Stimulated activated CD4-positive, alpha-beta T cell treated with anti-CD3 and anti-CD28 coated beads, Interleukin-1b, Interleukin-23, amount 100 ng/mL, for 4 hours (primary cell): ENCODE measurements at regions not wholly inside any gene's neighbourhood (a gene's known extent, or its start where the extent isn't known, plus 50 kb on each side); places are given as distances from the start of the nearest gene placed in this dataset.

ENCODE experiments used
- DNase-seq, 2 donors: peaks; one replicate each; pipeline ENCODE4 v3.0.0-alpha.2; 2020; ENCODE audit warnings: low read depth in 2 of 2

GRCh38 chr1:38719880-38720279 lies 139.7 kb downstream of the RRAGC start:
- DNase-seq: no peak

- DNase-seq: no peak
Observed at GRCh38 chr1:38718031-38718430, 141.5 kb downstream of the RRAGC start.

GRCh38 chr1:38716229-38716628 lies 143.3 kb downstream of the RRAGC start:
- no peak for DNase-seq

- no peak for DNase-seq
Observed at GRCh38 chr1:38715415-38715814, 144.2 kb downstream of the RRAGC start.

- no peak for DNase-seq
Observed at GRCh38 chr1:38712046-38712445, 147.5 kb downstream of the RRAGC start.

GRCh38 chr1:38708701-38709258 lies 150.8 kb downstream of the RRAGC start:
- DNase-seq: no peak

GRCh38 chr1:38701088-38701487 lies 158.5 kb downstream of the RRAGC start:
- DNase-seq: no peak

- DNase-seq: no peak
Observed at GRCh38 chr1:38700077-38700470, 159.5 kb downstream of the RRAGC start.

GRCh38 chr1:38699330-38700076 lies 160.1 kb downstream of the RRAGC start:
- DNase-seq: no peak

- DNase-seq: no peak
Observed at GRCh38 chr1:38697387-38697786, 162.2 kb downstream of the RRAGC start.

- no peak for DNase-seq
Observed at GRCh38 chr1:38696371-38696770, 163.2 kb downstream of the RRAGC start.

GRCh38 chr1:38693759-38694158 lies 165.8 kb downstream of the RRAGC start:
- no peak for DNase-seq

- no peak for DNase-seq
Observed at GRCh38 chr1:38693031-38693430, 166.5 kb downstream of the RRAGC start.

- no peak for DNase-seq
Observed at GRCh38 chr1:38690790-38691449, 168.7 kb downstream of the RRAGC start.

GRCh38 chr1:38686927-38687255 lies 172.7 kb downstream of the RRAGC start:
- DNase-seq: no peak

- no peak for DNase-seq
Observed at GRCh38 chr1:38686167-38686926, 173.2 kb downstream of the RRAGC start.

GRCh38 chr1:38685388-38685787 lies 174.2 kb downstream of the RRAGC start:
- DNase-seq: no peak

GRCh38 chr1:38680801-38681510 lies 178.6 kb downstream of the RRAGC start:
- DNase-seq: no peak

- no peak for DNase-seq
Observed at GRCh38 chr1:38677756-38678155, 181.8 kb downstream of the RRAGC start.

GRCh38 chr1:38677311-38677710 lies 182.3 kb downstream of the RRAGC start:
- no peak for DNase-seq

GRCh38 chr1:38672692-38673091 lies 186.9 kb downstream of the RRAGC start:
- no peak for DNase-seq

- DNase-seq: no peak
Observed at GRCh38 chr1:38671221-38671620, 188.4 kb downstream of the RRAGC start.
